OCI-LY7 (cell line): ENCODE measurements at regions not wholly inside any gene's neighbourhood (a gene's known extent, or its start where the extent isn't known, plus 50 kb on each side); places are given as distances from the start of the nearest gene placed in this dataset.

Experiments
- BruUV-seq: library from RNA; stranded (reverse); fragments of 400-500 nt; replicated peaks from 2 replicates; lab custom pipeline; 2021; lab: Mats Ljungman, UMichigan
- CTCF ChIA-PET: fragments of 300-600 bp; sonication (Branson Sonifier 250); formaldehyde crosslinking; loops from one replicate; lab custom pipeline; 2022; ENCODE audit warnings: antibody characterized with exemption; ENCODE audit not compliant: unreplicated experiment; lab: Charles Lee
- POLR2A ChIA-PET: fragments of 300-600 bp; sonication (Branson Sonifier 250); formaldehyde crosslinking; loops from one replicate; lab custom pipeline; 2022; ENCODE audit warnings: antibody characterized with exemption; lab: Charles Lee
- DNase-seq: peaks from one replicate; pipeline ENCODE4 v3.0.0-alpha.2; 2015; ENCODE audit warnings: low spot score
- H2AFZ ChIP-seq: fragments of 200-600 bp; sonication (generic), shearing (Covaris generic); 2 replicates; pipeline ENCODE4 v1.6.1; 2014; ENCODE audit warnings: mild to moderate bottlenecking, antibody characterized with exemption, low read length, moderate library complexity
- H3K27ac ChIP-seq: fragments of 200-600 bp; sonication (generic); 2 replicates; pipeline ENCODE4 v1.5.1; 2014; ENCODE audit warnings: mixed run types, low read depth, mild to moderate bottlenecking, moderate library complexity, low read length, inconsistent platforms; ENCODE audit not compliant: poor library complexity, severe bottlenecking
- H3K36me3 ChIP-seq: fragments of 200-600 bp; sonication (generic); 2 replicates; pipeline ENCODE4 v1.6.1; 2014; ENCODE audit warnings: mild to moderate bottlenecking, antibody characterized with exemption, low read length, moderate library complexity, mixed read lengths; ENCODE audit not compliant: insufficient read depth
- H3K4me1 ChIP-seq: fragments of 200-600 bp; sonication (generic); 2 replicates; pipeline ENCODE4 v1.5.1; 2014; ENCODE audit warnings: mild to moderate bottlenecking, low read length; ENCODE audit not compliant: insufficient read depth, poor library complexity, severe bottlenecking
- H3K4me2 ChIP-seq: fragments of 200-600 bp; sonication (generic); 2 replicates; pipeline ENCODE4 v1.6.1; 2014; ENCODE audit warnings: mild to moderate bottlenecking, low read length
- H3K4me3 ChIP-seq: fragments of 200-600 bp; sonication (generic); 2 replicates; pipeline ENCODE4 v1.5.1; 2014; ENCODE audit warnings: mild to moderate bottlenecking, low read depth, low read length; ENCODE audit not compliant: poor library complexity, severe bottlenecking
- H3K79me2 ChIP-seq: fragments of 200-600 bp; sonication (generic); 2 replicates; pipeline ENCODE4 v1.6.1; 2016; ENCODE audit warnings: low read depth, mild to moderate bottlenecking, low read length, moderate library complexity, mixed read lengths; ENCODE audit not compliant: insufficient read depth
- H3K9me2 ChIP-seq: fragments of 200-600 bp; sonication (generic); 2 replicates; pipeline ENCODE4 v1.6.1; 2016; ENCODE audit warnings: mild to moderate bottlenecking, low read length, mixed read lengths; ENCODE audit not compliant: insufficient read depth
- H3K9me3 ChIP-seq: fragments of 200-600 bp; sonication (generic); 2 replicates; pipeline ENCODE4 v1.6.1; 2014; ENCODE audit warnings: mild to moderate bottlenecking, mixed run types, low read length, mixed read lengths
- H4K20me1 ChIP-seq: fragments of 200-600 bp; sonication (generic); 2 replicates; pipeline ENCODE4 v1.6.1; 2014; ENCODE audit warnings: mild to moderate bottlenecking, antibody characterized with exemption, low read length, moderate library complexity, mixed read lengths; ENCODE audit not compliant: insufficient read depth
- CTCF ChIP-seq: fragments of 200-600 bp; sonication (generic); conservative IDR thresholded peaks from 2 replicates; pipeline ENCODE4 v1.5.1; 2014; ENCODE audit warnings: mild to moderate bottlenecking, antibody characterized with exemption, low read length, moderate library complexity, mixed read lengths
- EZH2phosphoT487 ChIP-seq: fragments of 200-600 bp; sonication (generic); IDR thresholded peaks from 2 replicates; pipeline ENCODE4 v1.6.1; 2018; ENCODE audit warnings: low read depth, borderline replicate concordance, mild to moderate bottlenecking, mixed run types, antibody characterized with exemption, low read length, moderate library complexity, mixed read lengths
- intact Hi-C: fragments of 100-400 bp; cut with micrococcal nuclease; formaldehyde crosslinking; loops from one replicate; pipeline ENCODE4 v1.10.0; 2022; ENCODE audit not compliant: unreplicated experiment

DNA sequence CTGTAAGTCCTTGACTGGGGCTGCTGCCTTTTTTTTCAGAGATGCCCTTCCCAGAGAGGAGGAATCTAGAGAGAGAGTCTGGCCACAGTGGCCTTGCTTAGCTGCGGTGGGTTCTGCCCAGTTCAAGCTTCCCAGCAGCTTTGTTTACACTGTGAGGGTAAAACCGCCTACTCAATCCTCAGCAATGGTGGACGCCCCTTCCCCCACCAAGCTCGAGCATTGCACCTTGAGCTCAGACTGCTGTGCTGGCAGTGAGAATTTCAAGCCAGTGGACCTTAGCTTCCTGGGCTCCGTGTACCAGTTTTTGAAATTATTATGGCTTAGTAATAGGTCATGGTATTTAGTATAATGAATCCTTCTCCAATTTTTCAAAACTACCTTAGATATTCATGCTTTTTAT, 395.4 kb downstream of the NPIPA7 start:
- Histone ChIP-seq H4K20me1 (no peaks in the 10 kb centered on the region), H3K79me2 (no peaks in the 10 kb centered on the region), H3K36me3 (no peaks in the 10 kb centered on the region), H3K4me3 (no peak overlapping the region), H3K9me3 (no peaks in the 10 kb centered on the region), H3K4me2 (no peak overlapping the region), H2AFZ (no peak overlapping the region), H3K9me2 (no peaks in the 10 kb centered on the region), H3K4me1 (no peaks in the 10 kb centered on the region), H3K27ac (no peak overlapping the region)
- intact Hi-C loops = no loop called here
- no TSS peak for BruUV-seq
- TF ChIP-seq CTCF = no peak
- no peak for TF ChIP-seq EZH2phosphoT487
- no peak for DNase-seq
- ChIA-PET CTCF (no interaction called here), POLR2A (interaction anchor here (0.6 kb wide), 1 partner anchor 169 kb away, joined by 3 read pairs; no protein-coding TSS in a partner anchor)

DNA sequence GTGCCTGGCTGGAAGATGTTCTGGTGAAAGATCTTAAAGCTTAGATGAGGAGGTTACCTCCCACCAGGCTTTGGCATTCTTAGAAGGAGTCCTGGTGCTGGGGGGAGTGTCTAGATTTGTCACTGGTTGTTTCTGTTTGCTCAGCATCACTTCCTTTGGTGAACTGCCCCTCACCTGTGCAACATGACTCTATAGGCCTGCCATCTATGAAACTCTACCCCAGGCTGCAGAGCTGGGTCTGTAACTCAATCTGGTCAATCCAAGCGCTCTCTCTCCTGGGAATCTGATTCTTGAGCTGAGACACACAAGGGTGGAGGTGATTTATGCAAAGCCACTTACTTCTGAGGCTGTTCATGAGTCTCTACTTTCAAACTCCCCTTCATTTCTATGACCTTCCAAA, 399.4 kb downstream of the NPIPA7 start:
- no peaks in the 10 kb centered on the region for H3K9me3 ChIP-seq
- no peak overlapping the region for H3K4me3 ChIP-seq
- no peak overlapping the region for H2AFZ ChIP-seq
- H3K79me2 ChIP-seq = no peaks in the 10 kb centered on the region
- no TSS peak for BruUV-seq
- no peak overlapping the region for H3K27ac ChIP-seq
- TF ChIP-seq CTCF = no peak
- TF ChIP-seq EZH2phosphoT487 = no peak
- H3K9me2 ChIP-seq = no peaks in the 10 kb centered on the region
- CTCF ChIA-PET = no interaction called here
- H3K4me2 ChIP-seq = no peak overlapping the region
- no peaks in the 10 kb centered on the region for H3K4me1 ChIP-seq
- H3K36me3 ChIP-seq = no peaks in the 10 kb centered on the region
- intact Hi-C loops = no loop called here
- H4K20me1 ChIP-seq = no peaks in the 10 kb centered on the region
- DNase-seq = no peak
- POLR2A ChIA-PET = no interaction called here

GRCh38 chr16:16780588-16780987, 401.6 kb downstream of the NPIPA7 start:
- no peaks in the 10 kb centered on the region for H3K79me2 ChIP-seq
- H3K4me1 ChIP-seq = no peaks in the 10 kb centered on the region
- intact Hi-C loops = no loop called here
- no TSS peak for BruUV-seq
- no peaks in the 10 kb centered on the region for H3K9me2 ChIP-seq
- no peaks in the 10 kb centered on the region for H4K20me1 ChIP-seq
- H2AFZ ChIP-seq = no peak overlapping the region
- no peak overlapping the region for H3K27ac ChIP-seq
- ChIA-PET CTCF (no interaction called here), POLR2A (no interaction called here)
- DNase-seq = no peak
- no peaks in the 10 kb centered on the region for H3K36me3 ChIP-seq
- TF ChIP-seq EZH2phosphoT487 (no peak), CTCF (no peak)
- H3K4me3 ChIP-seq = no peak overlapping the region
- no peak overlapping the region for H3K4me2 ChIP-seq
- H3K9me3 ChIP-seq = no peaks in the 10 kb centered on the region
